HG03460 (cell line): ENCODE measurements at regions not wholly inside any gene's neighbourhood (a gene's known extent, or its start where the extent isn't known, plus 50 kb on each side); places are given as distances from the start of the nearest gene placed in this dataset.
"Not testable (repeated sequence)": the region's sequence is repeated elsewhere in the genome, so short reads cannot be mapped to it uniquely, and the experiment has no call there.

Experiments used
- ATAC-seq: cut with Tn5 transposase; IDR thresholded peaks from one replicate; pipeline ENCODE4 v1.9.1; 2021; ENCODE audit not compliant: unreplicated experiment

GRCh38 chr9:129437626-129438323 is 183.1 kb downstream of the C9orf50 start:
- ATAC-seq: no peak

GRCh38 chr9:129436751-129437625 is 183.9 kb downstream of the C9orf50 start:
- ATAC-seq: no peak

GRCh38 chr9:129435988-129436717 is 184.7 kb downstream of the C9orf50 start:
- ATAC-seq: no peak

GRCh38 chr9:129435291-129435690 is 185.6 kb downstream of the C9orf50 start:
- ATAC-seq: no peak

- no peak for ATAC-seq
Measured at GRCh38 chr9:129434187-129434586, 186.7 kb downstream of the C9orf50 start.

GRCh38 chr9:129432297-129433154 is 188.4 kb downstream of the C9orf50 start:
- ATAC-seq: no peak

GRCh38 chr9:129430940-129431643 is 189.8 kb downstream of the C9orf50 start:
- no peak for ATAC-seq

GRCh38 chr9:129428864-129429577 is 191.9 kb downstream of the C9orf50 start:
- no peak for ATAC-seq

GRCh38 chr9:129427149-129427548 is 193.8 kb downstream of the C9orf50 start:
- ATAC-seq: no peak

- not testable (repeated sequence) for ATAC-seq
Measured at GRCh38 chr9:129423755-129424154, 197.1 kb downstream of the C9orf50 start.

- ATAC-seq: no peak
Measured at GRCh38 chr9:129423216-129423615, 197.7 kb downstream of the C9orf50 start.

GRCh38 chr9:129422843-129423192 is 198.1 kb downstream of the C9orf50 start:
- no peak for ATAC-seq

GRCh38 chr9:129422032-129422842 is 198.7 kb downstream of the C9orf50 start:
- no peak for ATAC-seq

GRCh38 chr9:129421371-129421770 is 199.5 kb downstream of the C9orf50 start:
- ATAC-seq: no peak

- ATAC-seq: no peak
Measured at GRCh38 chr9:129420721-129421120, 200.2 kb downstream of the C9orf50 start.

GRCh38 chr9:129419382-129419899 is 201.5 kb downstream of the C9orf50 start:
- no peak for ATAC-seq

- no peak for ATAC-seq
Measured at GRCh38 chr9:129418451-129418850, 202.4 kb downstream of the C9orf50 start.

- no peak for ATAC-seq
Measured at GRCh38 chr9:129416821-129417539, 203.9 kb downstream of the C9orf50 start.
